Activated effector memory CD4-positive, alpha-beta T cell treated with anti-CD3 and anti-CD28 coated beads, Interleukin-2, amount 50 U/mL, for 16 hours (primary cell): ENCODE measurements at regions not wholly inside any gene's neighbourhood (a gene's known extent, or its start where the extent isn't known, plus 50 kb on each side); places are given as distances from the start of the nearest gene placed in this dataset.

Experiments used
- DNase-seq: peaks from one replicate; pipeline ENCODE4 v3.0.0-alpha.2; 2020

DNA sequence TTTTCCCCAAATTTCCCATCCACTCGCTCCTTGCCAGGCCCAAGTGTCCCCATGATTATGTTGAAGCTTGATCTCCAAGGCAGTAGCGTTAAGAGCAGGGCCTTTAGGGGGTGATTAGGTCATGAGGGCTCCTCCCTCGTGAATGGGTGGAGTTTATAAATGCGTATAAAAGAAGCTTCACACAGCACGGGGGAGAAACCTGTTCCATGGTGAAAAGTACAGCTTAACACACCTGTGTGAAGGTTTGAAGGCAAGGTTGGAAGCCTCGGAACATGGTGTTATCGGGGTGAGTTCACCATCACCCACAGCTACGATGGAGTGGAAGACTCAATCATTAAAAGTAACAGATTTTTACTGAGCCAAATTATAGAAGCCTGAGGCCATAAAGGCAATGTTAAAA, 137.4 kb upstream of the ALKAL2 start:
- DNase-seq, result no peak

- no peak for DNase-seq
These were observed 136.6 kb upstream of the ALKAL2 start for GRCh38 chr2:424306-425171.

- DNase-seq, result no peak
These were observed 135.6 kb upstream of the ALKAL2 start for GRCh38 chr2:423479-423878.

DNA sequence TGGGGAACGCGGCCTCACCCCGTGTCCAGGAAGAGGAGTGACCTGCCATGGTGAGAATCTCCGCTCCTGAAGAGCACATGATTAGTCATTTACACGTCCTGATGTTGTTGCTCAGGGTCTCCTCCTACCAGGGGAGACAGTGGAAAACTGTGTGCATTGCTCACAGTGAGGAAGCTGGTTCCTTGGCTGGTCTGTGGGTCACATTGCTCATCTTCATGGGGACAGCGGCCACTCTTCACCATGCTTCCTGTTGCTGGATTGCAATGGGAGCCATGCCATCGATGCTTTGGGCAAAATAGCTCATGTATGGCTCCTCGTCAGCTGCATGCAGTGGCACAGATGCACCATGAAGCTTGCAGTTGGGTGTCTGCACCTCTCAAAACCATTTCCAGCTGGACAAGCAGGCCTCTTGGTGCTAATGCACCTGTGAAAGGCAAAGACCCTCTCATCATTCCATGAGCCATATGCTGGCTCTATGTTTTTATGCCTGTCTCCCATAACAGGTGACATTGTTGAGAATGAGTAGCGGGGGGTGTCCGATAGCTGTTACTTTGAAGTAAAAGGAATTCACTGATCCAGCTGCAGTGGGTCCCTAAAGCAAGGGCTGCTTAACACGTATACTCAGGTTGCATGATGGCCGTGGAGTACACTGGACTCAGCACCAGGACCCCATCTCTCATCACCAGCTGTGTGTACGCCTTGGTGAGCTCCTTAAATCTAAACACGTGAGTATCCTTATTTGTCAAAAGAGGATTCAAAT, 135.0 kb upstream of the ALKAL2 start:
- DNase-seq, result no peak

GRCh38 chr2:421406-421805, 133.5 kb upstream of the ALKAL2 start:
- no peak for DNase-seq

- no peak for DNase-seq
These were observed 131.9 kb upstream of the ALKAL2 start for GRCh38 chr2:419687-420317.

- DNase-seq, result no peak
These were observed 129.8 kb upstream of the ALKAL2 start for GRCh38 chr2:417662-418061.

GRCh38 chr2:417006-417405, 129.1 kb upstream of the ALKAL2 start:
- no peak for DNase-seq

GRCh38 chr2:415986-416610, 128.2 kb upstream of the ALKAL2 start:
- no peak for DNase-seq

DNA sequence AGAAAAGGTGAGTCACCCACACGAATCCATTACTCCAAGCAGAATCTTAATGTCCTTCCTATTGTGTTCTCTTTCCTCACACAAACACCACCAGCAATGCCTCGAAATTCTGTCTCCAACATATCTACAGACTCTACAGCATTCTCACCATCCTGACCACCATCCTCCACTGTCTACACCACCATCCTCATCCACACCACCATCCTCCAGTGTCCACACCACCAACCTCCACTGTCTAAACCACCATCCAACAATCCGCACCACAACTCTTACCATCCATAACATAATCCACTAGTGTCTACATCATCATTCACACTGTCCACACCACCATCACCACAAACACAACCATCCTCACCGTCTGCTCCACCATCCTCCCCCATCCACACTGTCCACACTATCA, 121.6 kb upstream of the ALKAL2 start:
- DNase-seq, result no peak

- no peak for DNase-seq
These were observed 119.7 kb upstream of the ALKAL2 start for GRCh38 chr2:407630-408029.

- no peak for DNase-seq
These were observed 119.0 kb upstream of the ALKAL2 start for GRCh38 chr2:406876-407275.

DNA sequence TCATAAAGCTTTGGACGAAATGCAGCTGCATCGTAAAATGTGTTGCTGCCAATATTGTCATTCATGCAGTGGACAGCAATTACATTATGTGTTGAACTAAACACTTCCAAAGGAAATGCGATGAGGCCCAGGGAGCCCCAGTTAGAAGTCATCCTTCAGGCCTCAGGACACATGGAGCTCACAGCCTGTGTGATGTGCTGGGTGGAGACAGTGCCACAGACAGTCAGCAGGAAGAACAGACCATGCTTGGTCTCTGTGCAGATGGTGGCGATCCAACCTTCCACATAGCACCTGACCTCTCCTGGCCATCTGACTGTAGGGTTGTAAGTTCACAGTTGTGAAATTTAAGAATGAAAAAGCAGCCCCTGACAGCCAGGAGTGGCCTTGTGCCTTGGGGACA, 118.3 kb upstream of the ALKAL2 start:
- no peak for DNase-seq

GRCh38 chr2:404581-404980, 116.7 kb upstream of the ALKAL2 start:
- no peak for DNase-seq

GRCh38 chr2:403682-404081, 115.8 kb upstream of the ALKAL2 start:
- no peak for DNase-seq

GRCh38 chr2:402721-403120, 114.8 kb upstream of the ALKAL2 start:
- no peak for DNase-seq

DNA sequence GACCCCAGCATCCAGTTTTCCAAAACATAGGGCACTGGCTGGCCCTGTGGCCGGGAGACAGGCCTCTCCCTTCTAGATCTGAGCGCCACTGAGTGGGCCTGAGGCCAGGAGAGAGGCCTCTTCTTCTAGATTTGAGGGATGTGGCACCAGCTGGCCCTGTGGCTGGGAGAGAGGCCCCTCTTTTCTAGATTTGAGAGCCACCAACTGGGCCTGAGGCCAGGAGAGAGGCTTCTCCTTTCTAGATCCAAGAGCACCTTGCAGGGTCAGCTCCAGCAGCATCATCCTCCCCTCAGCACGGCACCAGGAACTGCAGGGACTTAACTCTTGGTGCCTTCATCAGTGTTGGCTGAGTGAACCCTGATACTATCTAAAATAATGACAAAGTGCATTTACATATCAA, 114.3 kb upstream of the ALKAL2 start:
- DNase-seq, result no peak

DNA sequence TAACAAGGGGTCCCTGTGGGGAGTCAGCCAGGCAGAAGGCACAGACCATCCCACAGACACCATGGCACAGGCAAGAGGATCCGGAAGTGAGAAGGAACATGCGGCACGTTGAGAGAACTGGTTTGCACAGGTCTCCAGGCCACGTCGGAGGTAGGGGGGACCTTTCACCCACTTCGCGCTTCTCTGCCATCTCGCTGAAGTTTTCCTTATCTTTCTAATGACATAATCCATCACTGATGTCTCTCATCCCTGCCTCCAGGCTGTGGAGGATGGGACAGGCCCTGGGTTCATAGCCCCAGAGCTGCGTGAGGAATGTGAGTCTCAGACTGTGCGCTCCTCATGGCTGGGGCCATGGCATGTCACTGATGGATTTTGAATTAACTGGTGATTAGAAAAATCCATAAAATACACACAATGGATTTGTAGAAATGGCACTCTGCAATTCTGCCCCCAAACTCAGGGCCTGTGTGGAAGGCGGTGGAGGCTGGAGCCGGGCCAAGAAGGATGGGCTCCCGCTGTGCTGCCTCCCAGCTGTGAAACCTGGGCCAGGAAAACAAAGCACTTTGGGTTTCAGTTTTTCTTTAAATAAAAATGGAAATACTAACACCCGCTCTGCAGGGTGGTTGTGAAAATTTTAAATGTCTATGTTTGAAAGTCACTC, 113.3 kb upstream of the ALKAL2 start:
- no peak for DNase-seq

DNA sequence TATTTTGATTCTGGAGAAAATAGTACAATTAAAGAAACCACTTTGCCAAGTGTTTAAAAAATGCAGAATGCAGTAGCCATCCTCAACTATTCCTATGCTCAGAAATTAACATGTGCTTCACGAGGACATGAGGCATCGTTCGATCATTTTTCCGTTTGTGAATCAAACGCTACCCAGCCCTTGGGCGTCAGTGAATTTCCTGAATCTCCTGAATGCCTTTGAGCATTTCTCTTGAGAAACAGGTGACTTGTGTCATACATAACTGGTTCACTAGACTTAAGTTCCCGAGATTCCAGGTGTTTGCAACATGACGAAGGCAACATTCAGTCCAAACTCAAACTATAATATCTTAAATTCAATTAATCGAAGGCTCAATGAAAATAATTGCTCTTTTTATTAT, 110.0 kb upstream of the ALKAL2 start:
- no peak for DNase-seq

GRCh38 chr2:397521-397920, 109.6 kb upstream of the ALKAL2 start:
- no peak for DNase-seq

- no peak for DNase-seq
These were observed 109.0 kb upstream of the ALKAL2 start for GRCh38 chr2:396903-397302.

- DNase-seq, result no peak
These were observed 108.0 kb upstream of the ALKAL2 start for GRCh38 chr2:395886-396285.
